A549 (cell line): ENCODE measurements at regions not wholly inside any gene's neighbourhood (a gene's known extent, or its start where the extent isn't known, plus 50 kb on each side); places are given as distances from the start of the nearest gene placed in this dataset.
"Not testable (repeated sequence)": the region's sequence is repeated elsewhere in the genome, so short reads cannot be mapped to it uniquely, and the experiment has no call there.

Experiments
- EP300 ChIP-seq, 2 experiments: fragments of >200 bp; sonication (Bioruptor Twin); formaldehyde crosslinking; IDR thresholded peaks; 2 replicates in 1 of 2; 3 replicates in 1 of 2; pipeline ENCODE4 v1.6.1; 2016 to 2017
- ESRRA ChIP-seq: fragments of 150-350 bp; IDR thresholded peaks from 2 replicates; pipeline ENCODE4 v1.6.1; 2014; ENCODE audit warnings: mild to moderate bottlenecking, low read length, borderline replicate concordance
- KDM1A ChIP-seq: fragments of 200-600 bp; sonication (generic); IDR thresholded peaks from 2 replicates; pipeline ENCODE4 v1.6.1; 2016; ENCODE audit warnings: low read depth, mild to moderate bottlenecking
- KDM5A ChIP-seq: fragments of 200-600 bp; sonication (generic); IDR thresholded peaks from 2 replicates; pipeline ENCODE4 v1.6.1; 2016; ENCODE audit warnings: antibody characterized with exemption, mild to moderate bottlenecking
- MAFK ChIP-seq: fragments of 450-650 bp; IDR thresholded peaks from 2 replicates; pipeline ENCODE4 v1.6.1; 2014; ENCODE audit not compliant: partially characterized antibody
- NR3C1 ChIP-seq: fragments of >200 bp; sonication (Bioruptor Twin); formaldehyde crosslinking; IDR thresholded peaks from 3 replicates; pipeline ENCODE4 v1.6.1; 2017
- PHF8 ChIP-seq: fragments of 200-600 bp; sonication (generic); IDR thresholded peaks from 2 replicates; pipeline ENCODE4 v1.6.1; 2016; ENCODE audit warnings: low read depth, mild to moderate bottlenecking, antibody characterized with exemption, moderate library complexity, borderline replicate concordance
- POLR2A ChIP-seq: IDR thresholded peaks from 2 replicates; pipeline ENCODE4 v1.6.1; 2012; ENCODE audit warnings: mild to moderate bottlenecking, low read length
- RAD21 ChIP-seq, 2 experiments: fragments of >200 bp in 1 of 2; sonication (Bioruptor Twin) in 1 of 2; formaldehyde crosslinking in 1 of 2; IDR thresholded peaks in 1 of 2; conservative IDR thresholded peaks in 1 of 2; 2 replicates in 1 of 2; 3 replicates in 1 of 2; pipeline ENCODE4 v1.6.1; 2012 to 2018; ENCODE audit warnings: inconsistent platforms in 1 of 2
- RFX5 ChIP-seq: fragments of 450-650 bp; IDR thresholded peaks from 2 replicates; pipeline ENCODE4 v1.7.1; 2014; ENCODE audit warnings: antibody characterized with exemption, mild to moderate bottlenecking, moderate library complexity
- ZNF302 ChIP-seq: fragments of 250-450 bp; sonication (Bioruptor Pico); IDR thresholded peaks from 2 replicates; pipeline ENCODE4 v1.9.0; 2021; ENCODE audit warnings: inconsistent platforms, mild to moderate bottlenecking, moderate library complexity
- TF ChIP-seq, protein P1 (sequence below): fragments of >200 bp; sonication (Bioruptor Twin); formaldehyde crosslinking; IDR thresholded peaks from 3 replicates; pipeline ENCODE4 v1.5.1; 2016
- TF ChIP-seq, protein P2 (sequence below): fragments of 200-600 bp; sonication (generic); IDR thresholded peaks from 2 replicates; pipeline ENCODE4 v1.6.1; 2016; ENCODE audit warnings: antibody characterized with exemption, mild to moderate bottlenecking, moderate library complexity

DNA sequence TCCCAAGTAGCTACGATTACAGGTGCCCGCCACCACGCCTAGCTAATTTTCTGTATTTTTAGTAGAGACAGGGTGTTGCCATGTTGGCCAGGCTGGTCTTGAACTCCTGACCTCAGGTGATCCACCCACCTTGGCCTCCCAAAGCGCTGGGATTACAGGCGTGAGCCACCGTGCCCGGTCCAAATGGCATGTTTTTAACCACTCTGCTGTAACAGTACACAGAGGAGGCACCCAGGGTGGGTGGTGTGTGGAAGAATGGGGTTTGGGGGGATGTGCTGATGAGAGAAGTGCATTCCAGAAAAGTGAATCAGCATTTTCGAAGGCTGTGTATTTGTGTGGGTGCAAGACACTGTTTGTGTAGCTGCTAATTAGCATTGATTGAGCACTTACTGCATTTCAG is 78.1 kb upstream of the SH3PXD2B start:
- not testable (repeated sequence) for TF ChIP-seq POLR2A; KDM5A; RAD21 (conservative IDR thresholded peaks at IDR 0.05 in 1 of 2, IDR thresholded peaks at IDR 0.05 in 1 of 2); KDM1A; NR3C1; ZNF302; PHF8; ESRRA; EP300 (IDR thresholded peaks at IDR 0.05); RFX5; MAFK
- TF ChIP-seq, protein P1, sequence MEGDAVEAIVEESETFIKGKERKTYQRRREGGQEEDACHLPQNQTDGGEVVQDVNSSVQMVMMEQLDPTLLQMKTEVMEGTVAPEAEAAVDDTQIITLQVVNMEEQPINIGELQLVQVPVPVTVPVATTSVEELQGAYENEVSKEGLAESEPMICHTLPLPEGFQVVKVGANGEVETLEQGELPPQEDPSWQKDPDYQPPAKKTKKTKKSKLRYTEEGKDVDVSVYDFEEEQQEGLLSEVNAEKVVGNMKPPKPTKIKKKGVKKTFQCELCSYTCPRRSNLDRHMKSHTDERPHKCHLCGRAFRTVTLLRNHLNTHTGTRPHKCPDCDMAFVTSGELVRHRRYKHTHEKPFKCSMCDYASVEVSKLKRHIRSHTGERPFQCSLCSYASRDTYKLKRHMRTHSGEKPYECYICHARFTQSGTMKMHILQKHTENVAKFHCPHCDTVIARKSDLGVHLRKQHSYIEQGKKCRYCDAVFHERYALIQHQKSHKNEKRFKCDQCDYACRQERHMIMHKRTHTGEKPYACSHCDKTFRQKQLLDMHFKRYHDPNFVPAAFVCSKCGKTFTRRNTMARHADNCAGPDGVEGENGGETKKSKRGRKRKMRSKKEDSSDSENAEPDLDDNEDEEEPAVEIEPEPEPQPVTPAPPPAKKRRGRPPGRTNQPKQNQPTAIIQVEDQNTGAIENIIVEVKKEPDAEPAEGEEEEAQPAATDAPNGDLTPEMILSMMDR = not testable (repeated sequence)
- TF ChIP-seq, protein P2, sequence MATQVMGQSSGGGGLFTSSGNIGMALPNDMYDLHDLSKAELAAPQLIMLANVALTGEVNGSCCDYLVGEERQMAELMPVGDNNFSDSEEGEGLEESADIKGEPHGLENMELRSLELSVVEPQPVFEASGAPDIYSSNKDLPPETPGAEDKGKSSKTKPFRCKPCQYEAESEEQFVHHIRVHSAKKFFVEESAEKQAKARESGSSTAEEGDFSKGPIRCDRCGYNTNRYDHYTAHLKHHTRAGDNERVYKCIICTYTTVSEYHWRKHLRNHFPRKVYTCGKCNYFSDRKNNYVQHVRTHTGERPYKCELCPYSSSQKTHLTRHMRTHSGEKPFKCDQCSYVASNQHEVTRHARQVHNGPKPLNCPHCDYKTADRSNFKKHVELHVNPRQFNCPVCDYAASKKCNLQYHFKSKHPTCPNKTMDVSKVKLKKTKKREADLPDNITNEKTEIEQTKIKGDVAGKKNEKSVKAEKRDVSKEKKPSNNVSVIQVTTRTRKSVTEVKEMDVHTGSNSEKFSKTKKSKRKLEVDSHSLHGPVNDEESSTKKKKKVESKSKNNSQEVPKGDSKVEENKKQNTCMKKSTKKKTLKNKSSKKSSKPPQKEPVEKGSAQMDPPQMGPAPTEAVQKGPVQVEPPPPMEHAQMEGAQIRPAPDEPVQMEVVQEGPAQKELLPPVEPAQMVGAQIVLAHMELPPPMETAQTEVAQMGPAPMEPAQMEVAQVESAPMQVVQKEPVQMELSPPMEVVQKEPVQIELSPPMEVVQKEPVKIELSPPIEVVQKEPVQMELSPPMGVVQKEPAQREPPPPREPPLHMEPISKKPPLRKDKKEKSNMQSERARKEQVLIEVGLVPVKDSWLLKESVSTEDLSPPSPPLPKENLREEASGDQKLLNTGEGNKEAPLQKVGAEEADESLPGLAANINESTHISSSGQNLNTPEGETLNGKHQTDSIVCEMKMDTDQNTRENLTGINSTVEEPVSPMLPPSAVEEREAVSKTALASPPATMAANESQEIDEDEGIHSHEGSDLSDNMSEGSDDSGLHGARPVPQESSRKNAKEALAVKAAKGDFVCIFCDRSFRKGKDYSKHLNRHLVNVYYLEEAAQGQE = not testable (repeated sequence)
